ENCODE measurements at regions not wholly inside any gene's neighbourhood (a gene's known extent, or its start where the extent isn't known, plus 50 kb on each side); places are given as distances from the start of the nearest gene placed in this dataset.

DNA sequence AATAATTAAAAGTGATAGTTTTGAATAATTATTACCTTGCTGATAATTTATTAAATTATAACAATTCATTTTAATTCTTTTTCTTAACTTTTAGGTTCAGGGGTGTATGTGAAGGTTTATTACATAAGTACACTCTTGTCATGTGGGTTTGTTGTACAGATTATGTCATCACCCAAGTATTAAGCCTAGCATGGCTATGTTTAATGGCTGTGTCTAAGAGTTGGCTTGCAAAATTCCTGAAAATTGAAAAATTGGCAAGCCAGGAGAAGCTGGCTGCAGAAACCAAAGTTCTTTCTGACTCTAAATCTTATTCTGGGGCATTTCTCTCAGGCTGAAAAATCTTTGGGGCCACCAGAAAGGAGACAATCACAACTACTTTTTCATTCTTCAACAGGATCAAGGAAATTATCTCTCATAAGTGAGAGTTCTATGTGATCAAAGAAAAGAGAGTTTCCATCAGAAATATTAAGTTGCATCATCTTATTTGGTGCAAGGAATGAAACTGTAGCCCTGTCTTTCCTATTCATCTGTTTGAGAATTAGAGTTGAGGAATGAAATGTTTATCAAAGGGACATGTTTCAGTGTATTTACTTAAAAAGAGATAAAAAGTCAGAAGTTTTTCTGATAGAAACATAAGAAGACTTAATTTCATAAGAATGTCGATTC lies 412.1 kb upstream of the CDH2 start:
- Histone ChIP-seq H3K9ac (no peak overlapping the region), H3K4me2 (no peak overlapping the region), H3K27me3 (no peaks in the 10 kb centered on the region), H3K4me3 (no peak overlapping the region), H3K27ac (no peak overlapping the region), H3K9me3 (replicated peaks in 1 of 11) (no peaks in the 10 kb centered on the region), H3K36me3 (no peaks in the 10 kb centered on the region), H4K20me1 (no peaks in the 10 kb centered on the region), H3K4me1 (no peaks in the 10 kb centered on the region)
- TF ChIP-seq Cebpa-rat (IDR thresholded peaks at IDR 0.05), result no peak

DNA sequence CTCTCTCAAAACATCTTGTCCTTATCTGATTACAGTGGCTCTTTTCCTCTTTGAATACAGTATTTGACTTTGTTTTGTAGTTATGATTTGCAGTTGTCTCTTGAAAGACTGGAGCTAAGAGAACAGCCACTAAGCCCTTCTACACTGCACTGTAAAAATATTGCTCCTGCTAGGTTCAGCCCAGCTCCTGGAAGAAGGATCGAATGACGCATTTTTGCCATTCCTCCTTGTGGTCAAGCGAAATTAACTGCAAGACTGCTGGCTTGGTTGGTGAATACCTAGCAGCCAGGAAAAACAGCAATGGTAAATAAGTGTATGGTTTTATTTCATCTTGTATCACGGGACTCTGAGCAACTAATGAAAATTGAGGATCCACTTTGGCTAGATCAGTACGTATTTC lies 407.8 kb upstream of the CDH2 start:
- no peaks in the 10 kb centered on the region for H3K9me3 ChIP-seq (replicated peaks in 1 of 11)
- H4K20me1 ChIP-seq, result no peaks in the 10 kb centered on the region
- no peaks in the 10 kb centered on the region for H3K4me1 ChIP-seq
- H3K36me3 ChIP-seq, result no peaks in the 10 kb centered on the region
- no peaks in the 10 kb centered on the region for H3K27me3 ChIP-seq
- TF ChIP-seq Cebpa-rat (IDR thresholded peaks at IDR 0.05), result no peak
- no peak overlapping the region for H3K4me3 ChIP-seq
- H3K27ac ChIP-seq, result no peak overlapping the region
- no peak overlapping the region for H3K9ac ChIP-seq
- H3K4me2 ChIP-seq, result no peak overlapping the region

DNA sequence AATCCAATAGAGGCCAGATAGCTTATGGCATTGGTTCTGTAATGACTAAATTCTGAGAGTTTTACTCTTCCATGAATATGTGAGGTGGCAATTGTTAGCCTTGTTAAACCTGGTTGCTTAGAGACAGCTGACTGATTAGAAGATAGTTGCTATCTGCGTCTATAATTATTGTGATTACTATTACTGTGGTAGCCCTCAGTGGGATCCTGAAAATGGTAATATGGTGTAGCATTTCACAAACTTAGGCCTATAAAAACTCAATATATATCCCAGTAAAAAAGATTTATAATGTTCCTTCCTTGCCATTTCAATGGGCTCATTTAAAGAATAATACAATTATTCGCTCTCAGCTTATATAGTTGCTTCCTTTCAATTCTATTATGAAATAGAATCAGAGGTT lies 405.8 kb upstream of the CDH2 start:
- no peaks in the 10 kb centered on the region for H3K9me3 ChIP-seq (replicated peaks in 1 of 11)
- H3K4me1 ChIP-seq, result no peaks in the 10 kb centered on the region
- no peak overlapping the region for H3K9ac ChIP-seq
- no peaks in the 10 kb centered on the region for H3K27me3 ChIP-seq
- no peaks in the 10 kb centered on the region for H4K20me1 ChIP-seq
- no peak overlapping the region for H3K4me3 ChIP-seq
- no peak for TF ChIP-seq Cebpa-rat (IDR thresholded peaks at IDR 0.05)
- no peak overlapping the region for H3K4me2 ChIP-seq
- H3K27ac ChIP-seq, result no peak overlapping the region
- H3K36me3 ChIP-seq, result no peaks in the 10 kb centered on the region

DNA sequence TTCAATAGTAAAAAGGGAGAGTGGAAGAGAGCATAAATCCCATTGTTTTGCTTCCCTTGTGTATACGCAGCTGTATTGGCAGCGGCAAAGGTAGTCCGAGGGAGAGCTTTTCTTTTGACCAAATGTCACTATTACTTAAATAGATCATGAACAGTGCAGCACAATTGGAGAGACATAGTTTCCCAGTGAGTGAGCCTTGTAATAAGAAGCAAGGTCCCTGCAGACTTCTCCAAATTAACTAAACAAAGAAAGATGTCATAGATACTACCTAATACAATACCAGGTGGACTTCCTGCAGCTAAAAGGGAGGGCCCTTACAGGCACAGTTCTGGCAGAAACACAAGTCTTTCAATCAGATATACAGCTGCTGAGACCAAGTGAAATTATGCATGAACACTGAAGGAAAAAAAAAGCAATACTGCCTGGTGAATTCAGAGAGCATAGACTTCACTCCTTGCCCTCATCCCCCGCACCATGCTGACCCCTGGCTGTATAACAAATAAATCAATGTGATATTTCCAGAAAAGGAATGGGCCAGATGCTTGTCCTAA lies 404.7 kb upstream of the CDH2 start:
- no peak overlapping the region for H3K27ac ChIP-seq
- no peaks in the 10 kb centered on the region for H3K4me1 ChIP-seq
- no peaks in the 10 kb centered on the region for H3K27me3 ChIP-seq
- TF ChIP-seq Cebpa-rat (IDR thresholded peaks at IDR 0.05), result no peak
- H3K36me3 ChIP-seq, result no peaks in the 10 kb centered on the region
- H4K20me1 ChIP-seq, result no peaks in the 10 kb centered on the region
- H3K9ac ChIP-seq, result no peak overlapping the region
- H3K4me2 ChIP-seq, result no peak overlapping the region
- no peaks in the 10 kb centered on the region for H3K9me3 ChIP-seq (replicated peaks in 1 of 11)
- no peak overlapping the region for H3K4me3 ChIP-seq

DNA sequence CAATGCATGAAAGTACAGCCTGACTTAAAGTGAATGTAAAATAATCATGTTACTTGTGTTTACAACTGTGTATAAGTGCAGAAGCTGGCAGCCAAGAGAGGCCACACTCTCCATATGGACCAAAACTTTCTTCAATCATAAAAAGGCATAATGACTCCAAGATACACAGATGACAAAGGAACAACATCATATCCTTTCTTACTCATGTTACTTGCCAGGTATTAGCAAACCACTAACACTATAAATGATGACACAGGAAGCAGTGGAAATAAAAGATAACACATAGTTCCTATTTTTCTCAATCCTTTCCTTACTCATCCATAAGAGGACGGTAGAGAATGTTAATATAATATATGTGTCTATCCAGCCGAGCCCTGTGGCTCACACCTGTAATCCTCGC lies 400.0 kb upstream of the CDH2 start:
- Histone ChIP-seq H3K4me3 (no peak overlapping the region), H3K36me3 (no peaks in the 10 kb centered on the region), H3K9ac (no peak overlapping the region), H4K20me1 (no peaks in the 10 kb centered on the region), H3K4me2 (no peak overlapping the region), H3K27ac (no peak overlapping the region), H3K4me1 (no peaks in the 10 kb centered on the region), H3K27me3 (no peaks in the 10 kb centered on the region), H3K9me3 (replicated peaks in 1 of 11) (no peaks in the 10 kb centered on the region)
- no peak for TF ChIP-seq Cebpa-rat (IDR thresholded peaks at IDR 0.05)

DNA sequence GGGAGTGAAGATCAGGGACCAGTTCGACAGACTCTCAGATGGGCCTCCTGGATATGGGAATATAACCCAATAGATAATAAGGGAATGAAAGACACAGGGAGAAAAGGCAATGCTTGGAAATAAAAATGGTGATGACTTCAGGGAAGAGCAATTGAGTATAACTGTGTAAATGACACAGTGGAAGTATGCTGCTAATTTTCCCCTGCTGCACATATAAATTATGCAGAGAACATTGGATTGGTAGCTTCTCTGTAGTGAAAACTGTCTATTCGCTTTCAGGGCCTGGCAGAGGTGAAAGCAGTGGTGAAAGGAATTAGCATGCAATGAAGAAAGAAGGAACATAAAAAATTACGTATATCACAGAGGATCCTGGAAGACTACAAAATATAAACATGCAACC lies 398.2 kb upstream of the CDH2 start:
- H3K27me3 ChIP-seq, result no peaks in the 10 kb centered on the region
- TF ChIP-seq Cebpa-rat (IDR thresholded peaks at IDR 0.05), result no peak
- no peak overlapping the region for H3K4me2 ChIP-seq
- H3K27ac ChIP-seq, result no peak overlapping the region
- no peak overlapping the region for H3K4me3 ChIP-seq
- no peaks in the 10 kb centered on the region for H3K9me3 ChIP-seq (replicated peaks in 1 of 11)
- no peaks in the 10 kb centered on the region for H3K36me3 ChIP-seq
- H3K4me1 ChIP-seq, result no peaks in the 10 kb centered on the region
- H4K20me1 ChIP-seq, result no peaks in the 10 kb centered on the region
- H3K9ac ChIP-seq, result no peak overlapping the region

DNA sequence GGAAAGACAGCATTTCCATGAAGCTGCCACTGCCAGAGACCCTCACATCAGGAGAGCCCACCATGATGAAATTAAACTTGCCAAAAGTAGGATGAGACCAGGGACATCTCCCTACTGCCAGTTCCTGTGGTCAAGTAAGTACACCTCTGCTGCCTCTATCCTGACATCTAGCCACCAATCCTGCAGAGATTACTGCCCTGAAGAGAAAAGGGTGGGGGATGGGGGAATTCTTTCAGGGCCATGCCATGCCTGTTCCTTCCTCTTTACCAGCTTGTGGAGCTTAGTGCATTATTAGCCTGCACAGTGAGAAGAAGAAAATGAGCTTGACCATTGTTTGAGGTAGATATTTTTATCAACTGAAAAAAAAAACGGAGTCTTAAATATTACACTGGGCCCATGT lies 397.2 kb upstream of the CDH2 start:
- no peaks in the 10 kb centered on the region for H3K27me3 ChIP-seq
- H3K9me3 ChIP-seq (replicated peaks in 1 of 11), result no peaks in the 10 kb centered on the region
- H4K20me1 ChIP-seq, result no peaks in the 10 kb centered on the region
- no peaks in the 10 kb centered on the region for H3K4me1 ChIP-seq
- no peak overlapping the region for H3K27ac ChIP-seq
- H3K9ac ChIP-seq, result no peak overlapping the region
- no peak overlapping the region for H3K4me2 ChIP-seq
- no peak overlapping the region for H3K4me3 ChIP-seq
- TF ChIP-seq Cebpa-rat (IDR thresholded peaks at IDR 0.05), result no peak
- no peaks in the 10 kb centered on the region for H3K36me3 ChIP-seq

DNA sequence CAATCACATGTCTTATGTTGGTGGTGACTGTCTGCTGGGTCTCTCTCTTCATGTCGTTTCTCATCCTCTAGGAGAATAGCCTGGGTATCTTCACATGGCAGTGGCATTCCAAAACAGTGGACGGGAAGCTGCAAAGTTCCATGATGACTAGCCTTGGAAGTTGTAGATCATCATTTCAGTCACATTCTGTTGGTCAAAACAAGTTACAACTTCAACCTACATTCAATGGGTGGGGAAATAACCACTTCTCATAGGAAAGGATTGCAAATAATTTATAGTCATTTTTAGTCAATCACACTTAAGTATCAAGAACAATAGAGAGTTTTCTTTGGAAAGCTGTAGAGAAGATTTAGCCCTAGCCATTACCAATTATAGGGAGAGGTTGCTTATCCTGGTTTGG lies 395.0 kb upstream of the CDH2 start:
- TF ChIP-seq Cebpa-rat (IDR thresholded peaks at IDR 0.05), result no peak
- Histone ChIP-seq H3K4me2 (no peak overlapping the region), H4K20me1 (no peaks in the 10 kb centered on the region), H3K9me3 (replicated peaks in 1 of 11) (no peaks in the 10 kb centered on the region), H3K36me3 (no peaks in the 10 kb centered on the region), H3K4me1 (no peaks in the 10 kb centered on the region), H3K9ac (no peak overlapping the region), H3K27me3 (no peaks in the 10 kb centered on the region), H3K27ac (no peak overlapping the region), H3K4me3 (no peak overlapping the region)

DNA sequence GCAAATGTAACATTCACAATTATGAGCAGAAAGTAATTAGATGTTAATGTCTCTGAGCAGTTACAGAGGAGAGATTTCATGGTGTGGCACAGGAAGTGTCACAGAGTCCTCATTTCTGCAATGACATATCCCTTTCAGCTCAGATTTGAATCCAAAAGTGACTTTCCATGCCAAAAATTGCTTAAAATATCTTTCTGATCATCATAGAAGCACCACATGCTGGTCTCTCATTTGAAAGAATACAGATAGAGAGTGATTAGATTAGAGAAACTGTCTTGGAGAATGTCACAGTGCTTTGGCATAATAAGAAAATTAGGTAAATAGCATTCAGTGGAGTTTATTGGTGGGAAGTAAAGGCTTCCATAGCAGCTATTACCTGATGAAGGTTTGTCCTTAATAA lies 383.4 kb upstream of the CDH2 start:
- no peak for TF ChIP-seq Cebpa-rat (IDR thresholded peaks at IDR 0.05)
- no peaks in the 10 kb centered on the region for H4K20me1 ChIP-seq
- no peaks in the 10 kb centered on the region for H3K4me1 ChIP-seq
- no peak overlapping the region for H3K4me3 ChIP-seq
- H3K36me3 ChIP-seq, result no peaks in the 10 kb centered on the region
- H3K9ac ChIP-seq, result no peak overlapping the region
- H3K9me3 ChIP-seq (replicated peaks in 1 of 11), result no peaks in the 10 kb centered on the region
- H3K4me2 ChIP-seq, result no peak overlapping the region
- no peaks in the 10 kb centered on the region for H3K27me3 ChIP-seq
- no peak overlapping the region for H3K27ac ChIP-seq

DNA sequence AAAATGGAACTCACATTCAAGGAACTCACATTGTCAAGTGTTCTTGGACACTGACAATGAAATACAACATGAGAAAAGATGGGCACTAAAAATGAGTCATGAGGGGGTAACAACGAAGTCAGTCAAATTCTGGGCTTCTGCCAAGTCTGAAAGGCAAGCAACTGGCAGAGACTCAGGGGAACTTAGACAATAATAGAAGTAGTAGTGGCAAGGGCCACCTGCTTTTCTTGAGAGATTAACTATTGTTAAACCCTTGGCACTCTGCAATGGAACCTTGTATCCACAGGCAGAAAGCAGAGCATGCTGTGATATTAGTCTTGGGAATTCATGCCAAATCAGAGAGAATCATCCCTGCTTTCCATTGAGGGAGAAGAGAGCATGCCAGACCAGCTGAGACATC lies 382.6 kb upstream of the CDH2 start:
- Histone ChIP-seq H3K4me1 (no peaks in the 10 kb centered on the region), H3K9me3 (replicated peaks in 1 of 11) (no peaks in the 10 kb centered on the region), H4K20me1 (no peaks in the 10 kb centered on the region), H3K27ac (no peak overlapping the region), H3K4me2 (no peak overlapping the region), H3K36me3 (no peaks in the 10 kb centered on the region), H3K4me3 (no peak overlapping the region), H3K27me3 (no peaks in the 10 kb centered on the region), H3K9ac (no peak overlapping the region)
- TF ChIP-seq Cebpa-rat (IDR thresholded peaks at IDR 0.05), result no peak

All from BLaER1 treated with 17β-estradiol and CSF1 and Interleukin-3, amounts not matched to agents 10 nM and 100 nM (cell line).